Suprapubic skin (tissue), 4 donors: ENCODE measurements at regions not wholly inside any gene's neighbourhood (a gene's known extent, or its start where the extent isn't known, plus 50 kb on each side); places are given as distances from the start of the nearest gene placed in this dataset.

ENCODE experiments used
- DNase-seq, 2 donors: peaks; one replicate each; pipeline ENCODE4 v3.0.0-alpha.2; 2019; ENCODE audit warnings: low spot score in 2 of 2
- H3K27ac ChIP-seq: fragments of 200-600 bp; sonication (generic); one replicate; pipeline ENCODE4 v1.5.1; 2019
- H3K27me3 ChIP-seq: fragments of 200-600 bp; sonication (generic); one replicate; pipeline ENCODE4 v1.5.1; 2019
- H3K36me3 ChIP-seq: fragments of 200-600 bp; sonication (generic); one replicate; pipeline ENCODE4 v1.5.1; 2019
- H3K4me1 ChIP-seq: fragments of 200-600 bp; sonication (generic); one replicate; pipeline ENCODE4 v1.5.1; 2019
- H3K4me3 ChIP-seq: fragments of 200-600 bp; sonication (generic); one replicate; pipeline ENCODE4 v1.5.1; 2019; ENCODE audit warnings: mild to moderate bottlenecking
- H3K9me3 ChIP-seq: fragments of 200-600 bp; sonication (generic); one replicate; pipeline ENCODE4 v1.5.1; 2019
- CTCF ChIP-seq, 2 donors: fragments of 200-600 bp in 1 of 2; fragments of 450-650 bp in 1 of 2; sonication (generic) in 1 of 2; IDR thresholded peaks; one replicate each; pipeline ENCODE4 v1.5.1; 2016 to 2019; ENCODE audit warnings: antibody characterized with exemption in 2 of 2, mild to moderate bottlenecking in 1 of 2, moderate library complexity in 1 of 2
- EP300 ChIP-seq: sonication (generic); formaldehyde crosslinking; IDR thresholded peaks from one replicate; pipeline ENCODE4 v1.6.1; 2017; ENCODE audit warnings: antibody characterized with exemption
- POLR2A ChIP-seq, 2 donors: fragments of 450-650 bp; IDR thresholded peaks; one replicate each; pipeline ENCODE4 v1.6.1; 2017; ENCODE audit warnings: antibody characterized with exemption in 2 of 2, mild to moderate bottlenecking in 2 of 2, moderate library complexity in 2 of 2
- POLR2AphosphoS5 ChIP-seq, 3 donors: sonication (generic); formaldehyde crosslinking; IDR thresholded peaks; one replicate each; pipeline ENCODE4 v1.6.1; 2017; ENCODE audit warnings: antibody characterized with exemption in 3 of 3
- WGBS: methylation state at CpG from one replicate; pipeline ENCODE4 v1.1.5; 2018; 5-methylcytosine and 5-hydroxymethylcytosine counted together

GRCh38 chr18:67007085-67007484 is 403.2 kb upstream of the CDH19 start:
- TF ChIP-seq EP300 = no peak
- TF ChIP-seq POLR2AphosphoS5 (IDR thresholded peaks at IDR 0.05) = no peak
- no peak for TF ChIP-seq CTCF (IDR thresholded peaks at IDR 0.05)
- no peak for TF ChIP-seq POLR2A (IDR thresholded peaks at IDR 0.05)
- H3K36me3 ChIP-seq = no peaks in the 10 kb centered on the region
- H3K4me3 ChIP-seq = no peak overlapping the region
- H3K9me3 ChIP-seq = no peaks in the 10 kb centered on the region
- H3K27me3 ChIP-seq = no peaks in the 10 kb centered on the region
- H3K27ac ChIP-seq = no peak overlapping the region
- H3K4me1 ChIP-seq = no peaks in the 10 kb centered on the region
- WGBS = 83% methylated on average over 1 of the region's 1 CpG
- DNase-seq = no peak

GRCh38 chr18:67001052-67001451 is 397.2 kb upstream of the CDH19 start:
- no peak overlapping the region for H3K4me3 ChIP-seq
- H3K4me1 ChIP-seq = no peaks in the 10 kb centered on the region
- H3K9me3 ChIP-seq = no peaks in the 10 kb centered on the region
- TF ChIP-seq CTCF (IDR thresholded peaks at IDR 0.05) (no peak), EP300 (no peak), POLR2AphosphoS5 (IDR thresholded peaks at IDR 0.05) (no peak)
- H3K36me3 ChIP-seq = no peaks in the 10 kb centered on the region
- H3K27me3 ChIP-seq = no peaks in the 10 kb centered on the region
- H3K27ac ChIP-seq = no peak overlapping the region
- no peak for DNase-seq
- WGBS = 40% methylated on average over 4 of the region's 4 CpGs

GRCh38 chr18:66999003-66999402 is 395.1 kb upstream of the CDH19 start:
- TF ChIP-seq CTCF (IDR thresholded peaks at IDR 0.05) = no peak
- no peak for TF ChIP-seq EP300
- TF ChIP-seq POLR2AphosphoS5 (IDR thresholded peaks at IDR 0.05) = no peak
- TF ChIP-seq POLR2A (IDR thresholded peaks at IDR 0.05) = no peak
- Histone ChIP-seq H3K4me3 (no peak overlapping the region), H3K27ac (no peak overlapping the region)

GRCh38 chr18:66995270-66995669 is 391.4 kb upstream of the CDH19 start:
- H3K27me3 ChIP-seq = no peaks in the 10 kb centered on the region
- H3K4me3 ChIP-seq = no peak overlapping the region
- no peaks in the 10 kb centered on the region for H3K9me3 ChIP-seq
- H3K36me3 ChIP-seq = no peaks in the 10 kb centered on the region
- no peak overlapping the region for H3K27ac ChIP-seq
- no peak for DNase-seq
- 97% methylated on average over 2 of the region's 2 CpGs for WGBS
- TF ChIP-seq CTCF (IDR thresholded peaks at IDR 0.05) (no peak), POLR2A (IDR thresholded peaks at IDR 0.05) (no peak), EP300 (no peak), POLR2AphosphoS5 (IDR thresholded peaks at IDR 0.05) (no peak)
- no peaks in the 10 kb centered on the region for H3K4me1 ChIP-seq

More at GRCh38 chr18:66999003-66999402, 395.1 kb upstream of the CDH19 start:
- H3K4me1 ChIP-seq = no peaks in the 10 kb centered on the region
- H3K36me3 ChIP-seq = no peaks in the 10 kb centered on the region
- DNase-seq = no peak
- no peaks in the 10 kb centered on the region for H3K27me3 ChIP-seq
- H3K9me3 ChIP-seq = no peaks in the 10 kb centered on the region

- no peak overlapping the region for H3K27ac ChIP-seq
- no peaks in the 10 kb centered on the region for H3K36me3 ChIP-seq
- no peaks in the 10 kb centered on the region for H3K27me3 ChIP-seq
- WGBS = 94% methylated on average over 2 of the region's 2 CpGs
- TF ChIP-seq POLR2A (IDR thresholded peaks at IDR 0.05) = no peak
- no peak for DNase-seq
- no peaks in the 10 kb centered on the region for H3K9me3 ChIP-seq
- H3K4me1 ChIP-seq = no peaks in the 10 kb centered on the region
- H3K4me3 ChIP-seq = no peak overlapping the region
These were observed 390.9 kb upstream of the CDH19 start for GRCh38 chr18:66994790-66995189.

GRCh38 chr18:66993492-66993891 is 389.6 kb upstream of the CDH19 start:
- H3K27me3 ChIP-seq = no peaks in the 10 kb centered on the region
- H3K27ac ChIP-seq = no peak overlapping the region
- TF ChIP-seq POLR2A (IDR thresholded peaks at IDR 0.05) = no peak
- no peaks in the 10 kb centered on the region for H3K36me3 ChIP-seq
- H3K4me3 ChIP-seq = no peak overlapping the region
- H3K9me3 ChIP-seq = no peaks in the 10 kb centered on the region
- H3K4me1 ChIP-seq = no peaks in the 10 kb centered on the region
- no peak for DNase-seq
